ENCODE measurements at regions not wholly inside any gene's neighbourhood (a gene's known extent, or its start where the extent isn't known, plus 50 kb on each side); places are given as distances from the start of the nearest gene placed in this dataset.
A peak's percentile ranks its signal among the peaks of the same experiment; 100 is the strongest.

GRCh38 chrX:13507893-13508292, 61.5 kb upstream of the EGFL6 start (continued):
- TF ChIP-seq ZNF687 (IDR thresholded peaks at IDR 0.05) = no peak
- TF ChIP-seq FOS (IDR thresholded peaks at IDR 0.05; ENCODE audit: borderline replicate concordance, extremely low read depth, insufficient read length) = no peak
- TF ChIP-seq SIN3A (IDR thresholded peaks at IDR 0.05; ENCODE audit: low read depth, low read length) = no peak
- TF ChIP-seq MTA3 (IDR thresholded peaks at IDR 0.05; ENCODE audit: borderline replicate concordance, low read length) = no peak
- no peak for TF ChIP-seq HDGF (IDR thresholded peaks at IDR 0.05)
- no peak for TF ChIP-seq USF1 (IDR thresholded peaks at IDR 0.05; ENCODE audit: borderline replicate concordance, extremely low read length, insufficient read depth, low read depth, low read length)

GRCh38 chrX:13506574-13506973, 62.8 kb upstream of the EGFL6 start:
- in situ Hi-C loops (cut with MboI) = loop anchor here (5.0 to 10.0 kb wide), 3 partner anchors 148 to 526 kb away; partner anchors contain the start of gene TCEANC
- DNase-seq (ENCODE audit: low read depth, low spot score) = no peak
- no peak overlapping the region for H2AFZ ChIP-seq (ENCODE audit: control insufficient read depth, low read depth, low read length)
- no peak for TF ChIP-seq NR2C1 (IDR thresholded peaks at IDR 0.05)
- TF ChIP-seq TCF7 (IDR thresholded peaks at IDR 0.05; ENCODE audit: borderline replicate concordance) = no peak
- TF ChIP-seq BRCA1 (IDR thresholded peaks at IDR 0.05; ENCODE audit: low read depth, low read length) = no peak
- no peak for TF ChIP-seq YBX1 (IDR thresholded peaks at IDR 0.05)
- no peak for TF ChIP-seq EGR1 (IDR thresholded peaks at IDR 0.05; ENCODE audit: borderline replicate concordance in 1 of 2, low read depth in 2 of 2, low read length in 2 of 2)
- TF ChIP-seq HSF1 (IDR thresholded peaks at IDR 0.05; ENCODE audit: low read depth, low read length) = no peak
- peak; percentile 89 for TF ChIP-seq YY1 (IDR thresholded peaks at IDR 0.05; ENCODE audit: low read depth, low read length)
- no peak for TF ChIP-seq JUND (IDR thresholded peaks at IDR 0.05; ENCODE audit: low read depth, low read length)
- TF ChIP-seq SMC3 (IDR thresholded peaks at IDR 0.05; ENCODE audit: borderline replicate concordance, low read length) = peak; percentile 93
- TF ChIP-seq STAT1 (conservative IDR thresholded peaks at IDR 0.05) = no peak
- no peak for TF ChIP-seq SMAD5 (IDR thresholded peaks at IDR 0.05; ENCODE audit: low read depth)

More at GRCh38 chrX:13506574-13506973, 62.8 kb upstream of the EGFL6 start:
- FAIRE-seq (no peak), ATAC-seq (peak; percentile 32; the same call in 1 of the 3 replicates)
- no TSS peak for BruUV-seq (replicated peaks)
- intact Hi-C loops (cut with micrococcal nuclease; ENCODE audit: unreplicated experiment) = loop anchor here (1.0 to 10.0 kb wide), 4 partner anchors 140 to 526 kb away; no protein-coding TSS in a partner anchor
- SMC1A ChIA-PET (ENCODE audit: uncharacterized antibody, unreplicated experiment) = interaction anchor here (0.6 to 5.3 kb wide), 28 partner anchors 9 to 1711 kb away, joined by 3 to 86 read pairs (median 4); no protein-coding TSS in a partner anchor
- POLR2A ChIA-PET = interaction anchor here (0.8 kb wide), 1 partner anchor 10 kb away, joined by 3 read pairs; no protein-coding TSS in a partner anchor
- no peaks in the 10 kb centered on the region for H3K4me1 ChIP-seq (ENCODE audit: control insufficient read depth, insufficient read depth, low read length)
- WGBS (ENCODE audit: insufficient coverage, insufficient replicate concordance, low lambda C conversion rate, missing lambda C conversion rate) = 0% methylated on average over 5 of the region's 5 CpGs
- CTCF ChIA-PET = interaction anchor here (0.7 to 7.2 kb wide), 44 partner anchors 9 to 692 kb away, joined by 3 to 143 read pairs (median 4); partner anchors contain the start of genes OFD1 and TRAPPC2
- H3K79me2 ChIP-seq (ENCODE audit: control insufficient read depth, insufficient read depth, low read length) = no peaks in the 10 kb centered on the region
- H3K9me3 ChIP-seq (replicated peaks; ENCODE audit: control insufficient read depth, insufficient read depth, low read length) = no peaks in the 10 kb centered on the region
- no peaks in the 10 kb centered on the region for H4K20me1 ChIP-seq (ENCODE audit: control insufficient read depth, insufficient read depth)
- H3K9ac ChIP-seq (ENCODE audit: control insufficient read depth, insufficient read depth, low read length) = no peak overlapping the region
- no peak overlapping the region for H3K27ac ChIP-seq (ENCODE audit: control insufficient read depth, insufficient read depth)
- no peak overlapping the region for H3K4me3 ChIP-seq
- H3K27me3 ChIP-seq (replicated peaks in 1 of 2; ENCODE audit: control insufficient read depth in 2 of 2, insufficient read depth in 2 of 2, low read length in 1 of 2) = no peaks in the 10 kb centered on the region
- no peak overlapping the region for H3K4me2 ChIP-seq (ENCODE audit: control insufficient read depth, insufficient read depth)
- no peaks in the 10 kb centered on the region for H3K36me3 ChIP-seq (ENCODE audit: control insufficient read depth in 2 of 2, insufficient read depth in 2 of 2, low read length in 1 of 2)
- RAD21 ChIA-PET (ENCODE audit: unreplicated experiment) = interaction anchor here (0.6 to 2.6 kb wide), 15 partner anchors 14 to 609 kb away, joined by 3 to 48 read pairs (median 4); partner anchors contain the start of gene GEMIN8
